ENCODE measurements at regions not wholly inside any gene's neighbourhood (a gene's known extent, or its start where the extent isn't known, plus 50 kb on each side); places are given as distances from the start of the nearest gene placed in this dataset.

DNA sequence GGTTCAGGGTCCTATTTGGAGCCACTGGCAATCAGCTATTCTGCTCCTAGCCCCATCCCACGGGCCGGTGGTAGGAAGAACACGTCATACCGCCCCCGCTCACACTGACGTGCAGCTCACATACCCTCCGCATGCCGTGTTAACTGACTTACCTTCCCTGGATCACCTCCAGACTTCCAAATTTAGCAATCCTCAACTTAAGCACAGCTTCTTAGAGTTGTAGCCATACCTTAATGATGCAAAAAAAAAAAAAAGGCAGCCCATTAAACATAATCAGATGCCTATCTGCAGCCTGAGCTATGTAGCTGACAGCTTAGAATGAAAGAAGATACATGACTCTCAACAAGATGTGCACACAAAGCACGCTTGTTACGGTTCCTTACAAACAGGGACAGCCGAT lies 93.0 kb downstream of the IRX2 start:
- DNase-seq: peak in 1 of 58 donors; percentile 46

DNA sequence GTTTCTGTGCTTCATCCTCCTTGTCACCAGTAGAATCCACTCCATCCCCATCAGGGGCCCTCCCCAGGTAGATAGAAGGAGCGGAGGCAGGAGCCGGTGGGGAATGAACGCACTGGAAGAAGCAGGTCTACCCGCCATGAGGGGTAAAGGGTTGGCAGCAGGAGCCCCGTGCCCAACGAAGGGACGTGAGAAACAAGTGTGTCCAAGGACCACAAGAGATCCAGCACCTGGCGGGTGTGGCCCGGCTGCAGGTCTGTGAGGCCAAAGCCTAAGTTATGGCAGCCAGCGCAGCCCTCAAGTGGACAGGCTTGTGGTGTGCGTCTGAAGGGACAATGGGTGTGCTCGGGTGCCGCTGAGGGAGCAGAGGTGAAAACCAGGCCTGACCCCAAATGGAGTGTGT lies 94.3 kb downstream of the IRX2 start:
- no peak for DNase-seq

DNA sequence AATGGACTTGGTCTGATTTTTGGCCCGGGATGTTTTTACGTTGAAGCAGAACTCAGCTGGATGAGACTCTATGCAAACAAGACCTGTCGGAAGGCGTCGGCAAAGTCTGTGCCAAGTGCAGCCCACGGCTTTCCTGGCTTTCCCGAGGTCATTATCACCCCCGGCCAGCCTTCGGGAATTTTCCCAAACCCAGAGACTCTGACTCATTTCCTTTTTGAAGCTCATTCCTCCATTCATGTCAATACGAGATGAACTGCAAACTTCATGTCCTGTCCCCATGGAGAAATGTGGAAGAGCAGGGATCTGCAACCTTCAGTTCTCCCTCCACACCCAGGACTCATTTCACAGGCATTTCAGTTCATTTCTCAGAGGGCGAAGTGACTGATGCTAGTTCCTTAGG lies 95.3 kb downstream of the IRX2 start:
- no peak for DNase-seq

DNA sequence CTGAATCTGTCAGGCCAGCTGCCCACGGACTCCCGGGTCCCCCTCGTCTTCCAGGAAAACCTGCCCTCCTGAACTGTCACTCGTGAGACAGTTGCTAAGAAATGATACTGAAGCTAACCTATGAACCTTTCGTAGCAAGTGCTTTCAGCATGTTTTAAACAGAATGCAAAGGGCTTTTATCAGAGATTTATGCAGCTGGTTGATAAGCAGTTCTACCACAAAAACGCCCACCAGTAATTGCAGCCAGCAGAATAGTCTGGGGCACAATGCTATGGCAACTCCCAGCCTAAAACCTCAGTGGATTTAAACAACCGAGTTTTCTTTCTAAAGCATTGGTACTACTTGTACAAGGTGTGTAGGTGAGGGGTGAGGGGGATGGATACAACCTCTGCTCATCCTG lies 97.5 kb downstream of the IRX2 start:
- DNase-seq: no peak

DNA sequence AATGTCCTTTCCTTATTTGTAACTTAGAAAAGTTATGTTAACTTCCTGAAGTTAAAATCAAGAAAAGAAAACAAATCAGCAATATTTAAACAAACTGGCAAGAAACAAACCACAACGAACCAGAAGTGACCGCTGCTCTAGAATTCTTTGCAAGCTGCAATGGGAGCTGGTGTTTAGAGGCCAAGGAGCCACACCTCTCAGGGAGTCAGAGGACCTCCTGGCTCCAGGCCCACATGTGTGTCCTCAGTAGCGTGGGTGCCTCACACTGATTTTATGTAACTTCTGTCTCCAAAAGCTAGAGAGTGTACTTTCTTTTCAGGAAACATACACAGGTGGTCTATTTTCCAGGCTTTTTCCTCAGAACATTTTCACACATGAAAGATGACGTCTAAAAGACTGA lies 100.4 kb downstream of the IRX2 start:
- no peak for DNase-seq

GRCh38 chr5:2642684-2643345 lies 108.7 kb downstream of the IRX2 start:
- no peak for DNase-seq

DNA sequence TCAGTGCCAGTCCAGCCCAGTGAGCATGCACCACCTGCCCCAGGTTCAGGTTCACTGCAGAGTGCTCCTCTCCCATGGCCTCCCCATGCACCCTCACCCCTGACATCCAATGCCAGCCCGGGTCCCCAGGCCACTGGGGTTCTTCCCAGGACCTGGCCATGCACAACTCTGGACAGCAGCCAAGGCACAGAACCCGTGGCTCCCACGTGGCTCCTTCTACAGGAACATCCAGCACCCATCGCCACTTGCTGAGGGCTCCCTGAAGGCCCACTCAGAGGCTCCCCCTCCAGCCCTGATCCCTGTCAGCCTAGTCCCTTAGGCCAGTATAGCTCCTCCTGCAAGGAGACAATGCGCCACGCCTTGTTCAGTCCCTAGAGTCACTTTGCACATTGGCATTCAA lies 110.8 kb downstream of the IRX2 start:
- no peak for DNase-seq

GRCh38 chr5:2639425-2639824 lies 112.1 kb downstream of the IRX2 start:
- no peak for DNase-seq

GRCh38 chr5:2634399-2635176 lies 116.9 kb downstream of the IRX2 start:
- no peak for DNase-seq

DNA sequence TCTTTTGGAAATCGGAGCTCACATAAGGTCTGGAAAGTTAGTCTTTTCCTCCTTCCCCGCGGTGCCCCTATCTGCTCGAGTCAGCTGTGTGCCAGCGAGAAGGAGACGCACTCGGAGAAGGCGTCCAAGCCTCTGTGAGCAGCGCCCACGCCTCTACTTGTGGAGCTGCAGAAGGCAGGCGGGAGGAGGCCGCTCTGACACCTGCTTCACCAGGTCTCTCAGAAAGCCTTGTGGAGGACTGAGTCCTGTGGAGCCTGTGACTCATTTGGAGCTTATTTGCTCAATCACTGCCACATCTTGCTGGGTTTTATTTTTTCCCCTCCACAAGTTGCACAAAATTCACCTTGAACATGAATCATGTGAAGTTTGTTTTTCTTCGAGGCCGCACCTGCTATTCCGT lies 117.5 kb downstream of the IRX2 start:
- peak in 1 of 58 donors; percentile 4 for DNase-seq

- no peak for DNase-seq
Observed at GRCh38 chr5:2631758-2632157, 119.7 kb downstream of the IRX2 start.

DNA sequence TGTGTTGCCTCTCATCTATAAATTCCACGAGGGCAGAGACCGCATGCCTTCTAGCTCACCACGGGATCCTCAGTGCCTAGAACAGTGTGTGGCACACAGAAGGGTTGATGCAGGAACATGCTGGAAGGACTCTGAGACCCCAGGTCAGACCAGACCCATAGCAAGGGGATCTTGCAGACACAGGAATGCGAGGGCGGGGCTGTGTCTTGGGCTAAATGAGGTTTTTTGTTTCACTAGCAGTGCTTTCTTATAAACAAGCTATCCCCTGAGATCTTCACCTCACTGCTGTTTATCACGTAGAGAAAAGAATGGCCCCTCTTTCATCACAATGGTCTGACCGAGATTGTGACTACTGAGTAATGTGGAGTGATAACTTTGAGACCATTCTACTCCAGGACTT lies 122.4 kb downstream of the IRX2 start:
- DNase-seq: no peak

- DNase-seq: no peak
Observed at GRCh38 chr5:2627867-2628266, 123.6 kb downstream of the IRX2 start.

- DNase-seq: no peak
Observed at GRCh38 chr5:2626572-2626971, 124.9 kb downstream of the IRX2 start.

GRCh38 chr5:2622866-2623265 lies 128.6 kb downstream of the IRX2 start:
- no peak for DNase-seq

DNA sequence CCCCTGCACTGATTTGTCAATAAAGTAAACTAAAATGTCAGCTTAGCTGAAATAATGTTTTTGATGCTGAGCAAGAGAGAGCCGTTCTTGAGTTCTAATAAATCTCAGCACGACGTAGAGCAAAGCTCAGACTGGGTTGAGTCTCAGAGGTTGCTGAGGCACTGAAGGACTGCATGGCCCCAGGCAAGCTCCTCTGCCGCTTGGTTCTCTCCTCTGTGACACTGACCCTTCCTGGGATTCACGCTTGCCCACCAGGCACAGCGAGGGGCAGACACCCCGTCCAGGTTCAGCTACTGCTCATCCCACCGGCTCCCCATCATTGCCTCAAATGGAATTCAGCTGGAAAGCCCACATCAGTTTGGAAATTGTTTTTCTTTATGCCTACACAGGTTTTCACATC lies 129.8 kb downstream of the IRX2 start:
- DNase-seq: no peak

DNA sequence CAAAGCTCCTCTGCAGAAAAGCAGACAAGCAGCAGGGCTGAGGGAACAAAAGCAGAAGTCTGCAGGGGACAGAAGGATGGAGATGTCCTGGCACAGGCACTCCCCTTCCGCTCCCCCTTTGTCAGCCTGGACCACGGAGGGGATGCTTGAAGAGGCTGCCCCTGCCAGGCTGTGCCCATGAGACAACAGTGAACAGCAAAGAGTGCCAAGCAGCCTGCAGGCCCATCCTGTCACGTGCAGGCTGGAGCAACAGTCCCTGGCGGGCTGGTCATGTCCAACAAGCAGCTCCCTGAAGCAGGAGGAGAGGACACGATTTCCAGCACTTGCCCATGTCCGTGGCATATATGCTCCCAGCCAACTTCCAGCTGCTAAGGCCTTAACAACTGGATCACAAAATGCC lies 132.3 kb downstream of the IRX2 start:
- no peak for DNase-seq

GRCh38 chr5:2617461-2617860 lies 134.0 kb downstream of the IRX2 start:
- no peak for DNase-seq

GRCh38 chr5:2615917-2616316 lies 135.6 kb downstream of the IRX2 start:
- DNase-seq: no peak

DNA sequence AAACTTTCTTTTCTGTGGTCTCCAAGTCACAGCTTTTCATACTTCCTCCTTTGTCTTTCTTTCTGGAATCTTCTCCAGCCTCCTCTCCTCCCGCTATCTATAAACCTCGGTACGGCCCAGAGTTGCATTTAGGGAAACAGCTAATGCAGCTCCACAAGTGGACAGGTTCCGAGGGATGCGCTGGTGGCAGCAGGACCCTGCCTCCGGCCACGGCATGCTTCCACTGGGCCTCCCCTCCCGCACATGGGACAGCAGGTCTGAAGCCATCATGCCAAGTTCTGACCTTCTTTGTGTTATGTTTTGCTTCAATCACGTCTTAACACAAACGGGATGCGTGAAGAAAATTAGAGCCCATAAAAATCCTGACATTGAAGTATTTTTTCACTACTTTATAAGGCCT lies 136.9 kb downstream of the IRX2 start:
- DNase-seq: no peak

- peak in 1 of 58 donors; percentile 6 for DNase-seq
Observed at GRCh38 chr5:2611659-2612058, 139.8 kb downstream of the IRX2 start.

GRCh38 chr5:2610986-2611385 lies 140.5 kb downstream of the IRX2 start:
- DNase-seq: no peak

GRCh38 chr5:2608391-2608790 lies 143.1 kb downstream of the IRX2 start:
- no peak for DNase-seq

Data from anterior cingulate cortex (tissue), 58 donors.